AG20443 (cell line): ENCODE measurements at regions not wholly inside any gene's neighbourhood (a gene's known extent, or its start where the extent isn't known, plus 50 kb on each side); places are given as distances from the start of the nearest gene placed in this dataset.

Source experiments
- DNase-seq: peaks from one replicate; pipeline ENCODE4 v3.0.0; 2012; ENCODE audit warnings: low spot score, mixed read lengths

DNA sequence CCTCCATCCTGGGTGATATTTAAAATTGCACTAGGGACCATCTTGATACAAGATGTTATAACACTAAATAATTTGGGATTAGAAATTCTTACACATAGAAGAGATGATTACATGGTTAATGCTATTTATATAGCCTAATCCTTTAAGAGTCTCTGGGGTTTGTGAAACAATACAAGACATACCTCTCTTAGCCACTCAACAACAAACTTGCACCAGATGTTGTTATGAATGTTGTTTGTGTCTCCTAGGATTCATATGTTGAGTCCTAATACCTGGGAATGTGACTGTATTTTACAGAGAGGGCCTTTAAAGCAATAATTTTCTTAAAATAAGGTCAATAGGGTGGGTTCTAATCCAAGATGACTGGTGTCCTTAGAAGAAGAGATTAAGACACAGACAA is 678.3 kb downstream of the NYAP2 start:
- no peak for DNase-seq

DNA sequence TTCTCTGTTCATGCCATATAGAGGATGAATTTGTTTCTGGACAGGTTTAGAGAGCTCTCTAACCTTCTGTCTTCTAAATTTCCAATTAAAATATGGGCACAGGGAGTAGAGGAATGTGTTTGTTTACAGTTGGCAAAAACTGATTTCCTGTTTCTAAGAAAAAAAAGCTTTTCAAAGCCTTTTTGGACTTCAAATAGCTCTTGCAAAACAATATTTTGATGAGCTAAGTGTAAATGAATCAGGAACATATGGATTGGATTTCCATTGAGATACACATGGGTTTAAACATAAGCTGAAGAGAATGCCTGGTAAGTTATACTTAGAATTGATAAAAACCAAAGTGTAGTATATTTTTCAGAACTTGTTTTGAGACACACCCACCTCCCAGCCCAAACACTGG is 677.5 kb downstream of the NYAP2 start:
- no peak for DNase-seq

DNA sequence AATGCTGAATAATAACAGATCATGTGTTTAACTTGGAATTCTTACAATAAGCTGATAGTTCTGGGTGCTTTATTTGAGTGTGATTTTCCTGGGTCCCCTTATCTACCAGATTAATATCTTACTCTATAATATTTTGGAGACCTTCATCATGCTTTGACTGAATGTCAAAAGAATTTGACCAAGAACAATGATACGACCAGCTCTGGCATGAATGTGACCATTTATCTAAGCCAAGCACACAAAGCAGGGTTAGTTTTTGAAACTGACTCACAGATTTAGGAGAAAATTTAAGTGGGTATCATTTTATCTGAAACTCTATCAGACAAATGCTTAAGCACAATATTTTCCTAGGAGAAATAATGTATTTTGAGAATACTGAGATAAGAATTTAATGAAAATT is 677.0 kb downstream of the NYAP2 start:
- no peak for DNase-seq

DNA sequence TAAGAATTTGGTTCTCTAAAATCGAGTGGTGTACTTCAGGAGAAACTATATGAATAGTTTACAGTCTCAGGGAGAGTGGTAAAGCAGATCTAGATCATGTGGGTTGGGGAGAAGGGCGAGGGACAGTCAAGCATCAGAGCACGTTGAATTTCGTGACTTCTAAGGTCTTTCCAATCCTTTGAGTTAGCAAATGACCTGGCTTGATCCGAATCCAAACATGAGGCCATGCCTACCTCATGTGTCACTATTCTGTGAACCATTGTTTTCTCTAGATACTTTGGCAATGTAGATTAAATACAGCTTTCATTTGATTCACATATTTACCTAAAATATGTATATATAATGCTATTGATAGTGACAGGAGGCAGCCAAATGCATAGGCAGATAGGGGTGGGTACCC is 674.9 kb downstream of the NYAP2 start:
- DNase-seq, result no peak

DNA sequence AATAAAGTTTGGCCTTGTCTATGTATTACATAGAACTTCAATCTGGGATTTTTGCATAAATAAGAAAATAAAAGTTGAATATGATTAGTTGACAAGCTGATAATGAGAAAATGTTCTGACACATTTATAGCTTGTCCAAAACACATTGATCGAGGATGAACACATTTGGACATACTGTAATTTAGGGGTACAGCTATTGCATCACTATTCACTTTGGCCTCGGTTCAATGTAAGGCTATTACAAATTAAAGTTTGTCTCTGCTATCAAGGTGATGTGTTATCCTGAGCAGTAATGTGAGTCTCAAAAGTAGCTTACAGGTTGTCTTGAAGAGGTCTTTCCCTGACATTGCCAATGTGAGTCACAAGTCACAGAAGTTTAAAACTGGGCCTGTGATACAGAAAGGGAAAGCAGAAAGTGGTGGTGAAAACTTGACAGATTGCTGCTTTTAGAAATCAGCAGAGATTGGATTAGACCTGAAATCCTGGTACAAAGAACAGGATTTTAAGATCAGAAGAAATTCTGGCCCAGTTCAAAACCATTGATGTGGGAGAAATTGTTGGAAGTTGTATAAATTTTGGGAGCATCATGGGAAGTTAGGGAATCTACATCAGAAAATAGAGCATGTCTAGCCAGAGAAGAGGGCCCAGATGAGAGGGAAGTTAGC is 674.1 kb downstream of the NYAP2 start:
- no peak for DNase-seq

DNA sequence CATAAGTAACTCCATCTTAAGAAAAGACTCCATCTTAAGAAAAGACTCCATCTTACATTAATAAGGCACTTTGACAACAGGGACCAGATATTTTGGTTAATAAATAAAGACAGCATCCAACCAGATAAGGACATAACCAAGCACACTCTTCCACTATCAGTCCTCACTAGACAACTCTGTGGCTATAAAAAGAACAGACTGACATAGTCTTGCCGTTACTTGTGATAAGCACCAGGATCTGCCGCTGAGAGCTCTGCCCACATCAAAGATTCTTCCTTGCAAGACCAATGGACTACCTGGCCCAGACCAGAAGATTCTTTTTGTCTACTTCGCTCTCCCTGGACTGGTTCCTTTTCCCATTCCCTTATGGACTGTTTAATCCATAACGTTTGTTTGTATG is 667.4 kb downstream of the NYAP2 start:
- DNase-seq, result no peak

DNA sequence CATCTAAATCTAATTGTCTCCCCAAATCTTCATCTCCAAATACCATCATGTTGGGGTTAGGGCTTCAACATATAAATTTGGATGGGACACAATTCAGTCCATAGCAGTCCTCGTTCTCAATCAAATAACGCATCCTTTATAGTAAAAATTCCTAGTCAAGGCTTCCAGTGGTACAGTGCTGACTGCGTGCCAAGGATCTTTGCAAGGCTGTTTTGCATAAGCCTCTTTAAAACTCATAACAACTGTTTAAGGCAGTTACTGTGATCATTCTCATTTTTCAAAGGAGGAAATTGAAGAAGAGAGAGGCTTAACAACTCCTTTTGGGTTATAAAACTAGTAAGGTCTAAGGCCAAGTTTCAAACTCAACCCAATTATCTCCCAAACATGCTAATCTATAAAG is 666.9 kb downstream of the NYAP2 start:
- DNase-seq, result no peak

DNA sequence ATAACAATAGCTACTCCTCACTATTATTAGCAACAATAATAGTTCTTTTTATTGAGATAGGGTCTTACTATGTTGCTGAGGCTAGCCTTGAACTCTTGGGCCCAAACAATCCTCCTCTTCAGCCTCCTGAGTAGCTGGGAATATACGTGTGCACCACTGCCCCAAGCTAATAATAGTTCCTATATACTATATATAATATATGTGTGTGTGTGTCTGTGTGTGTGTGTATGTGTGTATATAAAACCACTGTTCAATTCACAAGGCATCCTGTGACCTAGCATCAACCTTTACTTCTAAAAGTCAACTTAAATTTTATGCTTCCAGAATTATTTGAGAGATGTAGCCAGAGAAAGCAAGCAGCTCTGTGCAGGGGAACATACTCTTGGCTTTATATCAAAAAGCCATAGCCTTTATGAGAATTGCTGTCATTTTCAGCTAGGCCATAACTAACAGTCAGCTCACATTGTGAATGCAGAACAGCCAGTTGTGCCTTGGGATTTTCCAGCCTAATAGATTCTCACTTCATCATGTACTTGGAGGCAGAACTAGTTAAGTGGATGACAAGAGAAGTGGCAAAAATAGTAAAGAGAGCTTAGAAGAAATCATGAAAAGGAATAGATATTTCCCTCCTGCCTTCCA is 665.5 kb downstream of the NYAP2 start:
- DNase-seq, result no peak

DNA sequence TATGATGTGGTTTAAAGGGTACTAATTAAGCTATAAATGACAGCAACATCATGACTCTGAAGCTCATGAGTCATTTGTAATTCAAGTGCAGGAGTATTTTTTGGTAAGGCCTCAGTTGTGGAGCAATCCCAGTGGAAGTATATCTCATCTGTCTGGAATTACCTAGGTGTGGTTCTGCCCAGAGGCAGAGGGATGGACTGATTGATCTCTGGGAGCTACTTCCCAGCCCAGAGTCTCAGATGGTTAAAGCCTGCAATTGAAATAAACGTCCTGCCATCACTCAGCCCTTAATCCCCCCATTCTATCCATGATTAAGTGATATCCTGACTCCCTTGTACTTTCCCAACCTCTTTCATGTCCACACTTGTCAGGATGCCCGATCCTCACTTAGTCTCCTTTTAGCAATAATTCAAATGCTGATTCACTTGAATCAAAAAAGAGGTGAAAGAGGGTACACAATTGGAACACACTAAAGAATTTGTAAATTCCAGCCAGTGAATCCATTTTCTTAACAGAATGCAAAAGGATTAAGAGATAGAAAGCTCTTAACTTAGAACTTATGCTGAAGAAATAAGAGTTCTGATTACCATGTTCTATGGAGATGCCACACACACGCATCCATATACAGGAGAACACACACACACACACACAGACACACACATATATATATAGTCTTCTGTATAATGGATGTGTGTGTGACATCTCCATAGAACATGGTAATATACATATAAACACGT is 664.4 kb downstream of the NYAP2 start:
- DNase-seq, result peak; percentile 72

DNA sequence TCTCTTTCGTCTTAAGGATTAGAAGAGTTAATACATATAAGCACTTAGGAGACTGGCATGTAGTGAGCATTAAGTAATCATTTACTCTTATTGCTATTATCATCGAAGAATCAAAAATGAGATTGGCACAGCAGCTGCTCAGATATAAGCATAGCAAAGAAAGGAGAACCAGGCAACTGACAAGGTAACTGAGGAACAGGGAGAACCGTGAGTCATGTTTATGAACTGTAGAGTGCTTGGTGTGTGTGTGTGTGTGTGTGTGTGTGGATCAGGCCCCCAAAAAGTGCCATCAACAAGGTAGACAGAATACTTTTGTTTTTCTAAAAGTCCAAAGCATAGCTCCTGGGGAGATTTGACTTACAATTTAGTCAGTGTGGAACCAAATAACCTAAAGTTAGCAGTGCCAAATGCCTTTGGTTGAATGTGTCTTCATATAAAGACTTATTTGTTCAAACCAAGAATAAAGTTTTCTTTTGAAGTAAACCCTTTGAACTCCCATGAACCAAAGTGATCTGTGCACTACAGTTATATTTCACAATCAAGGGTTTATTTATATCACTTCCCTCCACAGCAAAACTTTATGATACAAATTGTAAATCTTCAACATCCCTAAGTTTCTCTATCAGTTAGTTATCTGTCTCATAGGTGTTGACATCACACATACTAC is 660.6 kb downstream of the NYAP2 start:
- no peak for DNase-seq

DNA sequence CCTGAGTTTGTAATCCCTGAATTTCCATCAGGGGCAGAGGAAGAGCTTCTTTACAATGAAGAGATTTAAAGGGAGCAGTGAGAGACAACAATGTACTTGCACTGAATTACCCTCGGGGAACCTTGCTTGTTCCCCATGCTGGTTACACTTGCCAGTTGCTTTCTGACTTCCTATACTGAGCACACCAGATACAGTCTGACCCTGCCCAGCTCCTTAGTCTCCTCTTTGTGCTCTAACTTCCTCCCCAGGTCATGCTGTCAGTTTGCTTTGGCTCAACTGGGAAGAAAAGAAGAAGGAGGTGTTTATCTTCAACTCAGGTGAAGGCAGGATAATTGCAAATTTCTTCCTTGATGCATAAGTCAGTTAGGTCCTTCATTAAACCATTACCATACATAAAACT is 658.4 kb downstream of the NYAP2 start:
- no peak for DNase-seq

DNA sequence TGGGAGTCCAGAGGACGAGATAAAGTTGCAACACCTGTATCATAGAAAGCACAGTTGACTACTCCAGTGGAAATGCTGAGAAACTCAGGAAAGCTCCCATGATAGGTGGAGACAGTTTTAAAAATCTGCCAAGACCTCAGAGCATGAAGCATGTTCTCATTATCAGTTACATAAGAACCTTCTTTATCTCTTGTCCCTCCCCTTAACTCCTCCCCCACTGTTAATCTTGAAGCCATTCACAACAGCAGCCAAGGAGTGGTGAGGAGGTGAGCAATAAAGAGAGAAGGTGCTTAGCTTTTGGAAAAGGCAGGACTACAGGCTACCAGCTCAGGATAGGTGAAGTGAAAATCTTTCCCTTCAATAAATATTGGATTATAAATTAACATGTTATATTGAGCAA is 657.9 kb downstream of the NYAP2 start:
- DNase-seq, result no peak

DNA sequence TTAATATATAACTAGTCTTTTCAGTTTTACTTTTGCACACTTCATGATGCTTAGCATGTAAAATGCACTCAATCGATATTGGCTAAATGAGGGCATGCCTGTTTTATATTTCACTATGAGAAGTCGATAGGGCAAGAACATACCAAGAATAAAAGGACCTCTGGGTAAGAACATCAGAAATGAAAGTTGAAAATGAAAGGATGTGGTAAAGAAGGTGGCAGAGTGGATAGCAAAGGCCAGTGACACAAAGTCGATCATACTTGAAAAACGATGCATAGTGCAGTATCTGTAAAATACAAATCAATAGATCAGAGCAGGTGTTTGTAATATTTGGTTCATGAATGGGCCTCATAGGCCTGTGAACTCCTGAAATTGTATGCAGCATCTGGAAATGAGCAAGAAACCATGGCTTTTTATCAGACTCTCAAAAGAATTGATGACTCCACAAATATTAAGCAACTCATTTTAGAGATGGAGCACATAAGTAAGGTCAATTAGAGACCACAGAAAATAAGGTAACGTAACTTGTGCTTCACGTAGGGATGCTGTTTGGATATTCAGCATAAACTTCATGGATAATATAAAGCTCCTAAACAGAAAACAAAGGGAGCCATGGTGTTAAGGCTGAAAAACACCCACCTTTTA is 653.4 kb downstream of the NYAP2 start:
- no peak for DNase-seq

DNA sequence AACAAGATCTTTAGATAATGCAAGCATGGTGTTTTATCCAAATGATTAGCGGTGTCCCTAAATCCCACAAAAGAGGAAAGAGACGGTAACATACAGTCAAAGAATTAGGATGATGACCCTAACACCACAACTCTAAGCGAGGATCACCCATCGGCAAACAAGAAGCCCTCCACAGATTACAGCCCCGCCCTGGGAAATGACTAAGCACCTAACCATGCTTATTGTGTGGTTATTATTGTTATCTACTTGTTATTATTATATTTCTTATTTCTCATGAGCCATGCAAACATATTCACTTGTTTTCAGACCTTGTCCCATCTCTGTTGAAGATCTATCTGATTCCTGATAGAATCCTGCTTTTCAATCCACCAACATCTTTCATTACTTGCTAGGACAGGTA is 651.3 kb downstream of the NYAP2 start:
- no peak for DNase-seq

DNA sequence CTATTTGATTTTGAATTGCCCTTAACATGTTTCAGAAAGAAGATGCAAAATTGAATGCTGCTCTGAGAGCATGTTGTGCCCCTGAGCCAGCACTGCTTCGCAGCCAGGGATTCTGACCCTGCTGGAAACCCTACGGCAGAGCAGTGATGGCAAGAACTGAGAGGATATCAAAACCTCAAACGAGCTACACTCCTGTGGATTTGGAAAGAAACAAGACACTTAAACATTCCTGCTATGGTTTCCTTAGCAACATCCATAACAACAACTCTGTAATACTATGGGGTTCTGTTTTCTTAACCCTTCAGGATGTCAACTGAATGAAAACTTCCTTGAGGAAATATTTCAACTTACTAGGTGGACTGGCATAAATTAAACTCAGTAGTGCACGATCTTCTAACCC is 649.1 kb downstream of the NYAP2 start:
- DNase-seq, result peak; percentile 9

DNA sequence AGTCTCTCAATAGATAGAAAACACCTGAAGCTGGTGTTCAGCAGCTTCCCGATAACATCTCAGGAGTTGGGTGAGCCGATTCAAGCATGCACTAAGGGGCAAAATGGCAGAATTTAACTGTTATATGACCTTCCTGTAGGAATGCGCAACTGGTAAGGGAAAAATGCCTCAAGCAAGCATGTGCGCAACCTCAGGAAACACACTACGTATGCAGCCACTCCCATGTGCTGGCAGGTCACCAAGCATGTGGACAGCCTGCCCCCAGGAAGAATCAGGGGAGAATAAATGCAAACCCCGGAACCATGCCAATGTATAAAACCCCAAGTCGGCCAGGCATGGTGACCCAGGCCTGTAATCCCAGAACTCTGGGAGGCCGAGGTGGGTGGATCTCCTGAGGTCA is 645.6 kb downstream of the NYAP2 start:
- no peak for DNase-seq

DNA sequence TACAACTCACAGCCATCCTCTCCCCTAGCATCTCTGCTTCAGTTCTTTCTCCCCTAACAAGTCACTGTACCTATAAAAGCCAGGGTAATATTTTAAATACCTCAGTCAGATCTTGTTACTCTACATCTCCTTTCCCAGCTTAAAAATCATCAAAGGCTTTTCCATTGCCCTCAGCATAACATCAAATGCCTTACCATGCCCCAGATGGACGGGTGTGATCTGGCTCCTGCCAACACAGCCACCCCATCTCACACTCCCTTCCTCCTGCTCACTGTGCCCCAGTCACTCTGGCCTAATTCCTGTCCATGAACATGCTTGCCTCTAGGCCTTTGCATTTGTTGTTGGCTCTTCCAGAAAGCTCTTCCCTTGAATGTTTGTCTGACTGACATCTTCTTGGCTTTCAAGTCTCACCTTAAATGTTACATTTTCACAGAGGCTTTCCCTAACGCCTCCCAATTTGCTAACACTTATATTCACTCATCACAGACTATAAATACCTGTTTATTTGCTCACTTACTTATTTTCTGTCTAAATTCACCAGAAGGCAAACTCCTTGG is 640.9 kb downstream of the NYAP2 start:
- DNase-seq, result no peak

DNA sequence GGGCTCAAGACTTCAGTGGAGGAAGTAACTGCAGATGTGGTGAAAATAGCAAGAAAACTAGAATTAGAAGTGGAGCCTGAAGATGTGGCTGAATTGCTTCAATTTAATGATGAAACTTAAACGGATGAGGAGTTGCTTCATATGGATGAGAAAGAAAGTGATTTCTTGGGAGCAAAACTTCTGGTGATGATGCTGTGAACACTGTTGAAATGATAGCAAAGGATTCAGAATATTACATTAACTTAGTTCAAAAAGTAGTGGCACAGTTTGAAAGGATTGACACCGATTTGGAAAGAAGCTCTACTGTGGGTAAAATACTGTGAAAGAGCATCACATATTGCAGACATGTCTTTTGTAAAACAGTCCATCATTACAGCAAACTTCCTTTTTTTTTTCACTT is 638.0 kb downstream of the NYAP2 start:
- DNase-seq, result no peak

DNA sequence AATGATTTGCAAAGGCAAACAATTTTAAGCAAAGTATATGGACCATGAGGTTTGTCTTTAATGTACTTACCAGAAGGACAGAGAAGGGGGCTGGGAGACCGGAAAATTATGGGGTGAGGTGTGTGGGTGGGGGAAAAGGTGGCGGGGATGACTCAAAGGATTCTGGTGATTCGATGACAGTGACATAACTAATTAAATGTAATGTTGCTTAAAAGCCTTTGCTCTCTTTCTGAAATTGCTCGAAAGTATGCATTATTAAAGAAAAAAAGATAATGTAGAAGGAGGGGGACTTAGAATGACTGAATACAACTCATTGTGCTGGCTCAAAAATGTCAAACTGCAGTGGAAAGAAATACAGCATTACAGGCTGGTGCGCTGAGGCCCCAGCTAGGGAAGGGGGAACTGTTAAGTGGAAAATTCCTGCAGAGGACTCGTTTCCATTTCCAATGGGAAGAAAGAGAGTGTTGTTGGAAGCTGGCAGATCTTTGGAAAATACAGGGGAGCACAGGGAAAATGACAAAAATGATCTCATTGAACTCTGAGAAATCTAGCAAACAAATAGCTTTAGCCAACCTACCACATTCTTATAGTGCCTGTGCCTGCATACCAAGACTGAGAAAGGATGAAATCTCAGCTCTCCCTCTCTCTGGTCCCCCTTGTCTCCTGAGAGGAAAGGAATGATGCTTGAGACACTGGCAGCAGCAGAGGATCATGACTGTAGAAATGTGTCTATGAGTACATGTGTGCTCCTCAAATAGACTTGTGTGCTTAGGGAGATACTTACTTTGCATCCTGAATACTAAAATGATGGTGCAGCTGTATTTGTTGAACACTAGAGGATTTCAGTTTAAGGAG is 632.4 kb downstream of the NYAP2 start:
- peak; percentile 40 for DNase-seq

DNA sequence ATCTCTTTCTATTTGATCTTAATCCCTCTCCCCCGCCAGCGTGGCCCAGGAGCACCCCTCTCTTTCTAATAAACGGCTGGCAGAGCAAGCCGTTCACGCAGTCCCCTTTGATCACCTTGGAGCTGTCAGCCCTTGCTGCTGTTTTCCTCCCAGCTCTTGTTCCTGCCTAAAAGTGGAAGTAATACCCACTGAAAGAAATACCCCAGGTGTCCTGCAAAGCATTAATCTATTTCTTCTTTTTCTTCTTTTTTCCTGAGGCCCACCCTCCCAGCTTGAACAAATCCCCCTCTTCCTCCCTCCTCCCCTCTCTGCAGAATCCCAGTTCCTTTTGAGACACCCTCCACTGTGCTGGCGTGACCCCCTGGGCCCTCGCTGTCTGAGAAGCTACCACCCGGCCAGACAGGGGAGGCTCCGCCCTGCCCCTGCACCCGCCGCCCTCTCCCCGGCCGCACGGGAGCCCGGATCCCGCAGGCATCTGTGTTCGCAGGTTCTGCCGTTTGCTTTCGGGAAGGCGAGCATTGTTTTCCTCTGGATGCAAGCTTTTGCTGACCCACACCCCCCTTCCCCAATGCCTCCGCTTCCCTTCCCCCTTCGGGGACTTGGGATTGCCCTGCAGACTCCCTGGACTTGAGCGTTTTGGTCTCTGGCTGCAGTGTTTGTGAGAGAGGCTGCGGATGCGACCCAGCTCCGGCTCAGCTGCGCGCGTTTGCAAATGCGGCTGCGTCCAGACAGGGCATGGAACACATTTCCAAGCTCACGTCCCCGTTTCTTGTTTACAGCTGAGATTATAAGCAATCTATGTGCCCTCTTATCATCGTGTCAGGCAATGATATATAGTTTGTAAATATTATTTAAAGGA is 631.5 kb downstream of the NYAP2 start:
- peak; percentile 85 for DNase-seq
